GM23338 (cell line): ENCODE measurements at regions not wholly inside any gene's neighbourhood (a gene's known extent, or its start where the extent isn't known, plus 50 kb on each side); places are given as distances from the start of the nearest gene placed in this dataset.

Experiments
- CTCF ChIP-seq, 2 experiments: fragments of 200-600 bp in 1 of 2; sonication (generic) in 1 of 2; conservative IDR thresholded peaks; 2 replicates each; pipeline versions ENCODE4 v1.5.1 to v1.6.1; 2016 to 2017; ENCODE audit warnings: antibody characterized with exemption in 2 of 2, low read depth in 2 of 2, mild to moderate bottlenecking in 2 of 2, moderate library complexity in 1 of 2
- EZH2 ChIP-seq: fragments of 200-600 bp; sonication (generic); IDR thresholded peaks from one replicate; pipeline ENCODE4 v1.8.0; 2017; ENCODE audit warnings: antibody characterized with exemption, mild to moderate bottlenecking, low read depth; ENCODE audit not compliant: unreplicated experiment
- POLR2AphosphoS5 ChIP-seq: IDR thresholded peaks from 2 replicates; pipeline ENCODE4 v1.6.1; 2016; ENCODE audit warnings: antibody characterized with exemption, low read depth
- REST ChIP-seq: IDR thresholded peaks from one replicate; pipeline ENCODE4 v1.6.1; 2018; ENCODE audit warnings: antibody characterized with exemption; ENCODE audit not compliant: unreplicated experiment

- no peak for TF ChIP-seq CTCF (conservative IDR thresholded peaks at IDR 0.05; ENCODE audit: low read depth in 2 of 2)
- no peak for TF ChIP-seq POLR2AphosphoS5
- TF ChIP-seq EZH2, result no peak
- no peak for TF ChIP-seq REST
Observed at GRCh38 chr20:22512911-22513489, 71.4 kb downstream of the FOXA2 start.
